IMR-90 (cell line): ENCODE measurements at regions not wholly inside any gene's neighbourhood (a gene's known extent, or its start where the extent isn't known, plus 50 kb on each side); places are given as distances from the start of the nearest gene placed in this dataset.

ENCODE experiments used
- ATAC-seq: fragments of 200-7000 bp; cut with Tn5 transposase; 2 replicates; pipeline ENCODE4 v1.9.1; 2020; ENCODE audit warnings: low read depth, mild to moderate bottlenecking, moderate library complexity
- BruUV-seq: library from RNA; stranded (reverse); fragments of 400-500 nt; replicated peaks from 2 replicates; lab custom pipeline; 2021; lab: Mats Ljungman, UMichigan
- CTCF ChIA-PET: fragments of 300-600 bp; formaldehyde crosslinking; extraction: SDS; loops from one replicate; lab custom pipeline; 2021; ENCODE audit warnings: antibody characterized with exemption; lab: Yijun Ruan, JAX
- POLR2A ChIA-PET: fragments of 300-600 bp; sonication (Branson Sonifier 250); formaldehyde crosslinking; loops from one replicate; lab custom pipeline; 2022; ENCODE audit warnings: antibody characterized with exemption; ENCODE audit not compliant: unreplicated experiment; lab: Charles Lee
- DNase-seq: peaks from one replicate; pipeline ENCODE4 v3.0.0; 2013
- H2AFZ ChIP-seq: replicated peaks from 2 replicates; pipeline ENCODE3; 2013; ENCODE audit warnings: low read length, mild to moderate bottlenecking; ENCODE audit not compliant: poor library complexity
- H2AK5ac ChIP-seq: 2 replicates; pipeline ENCODE4 v1.6.1; 2013; ENCODE audit warnings: low read depth, low read length, inconsistent platforms
- H2AK9ac ChIP-seq: replicated peaks from 2 replicates; pipeline ENCODE3; 2013; ENCODE audit warnings: mild to moderate bottlenecking, low read depth, low read length, moderate library complexity; ENCODE audit not compliant: poor library complexity
- H2BK120ac ChIP-seq: 2 replicates; pipeline ENCODE4 v1.6.1; 2013; ENCODE audit warnings: low read depth, low read length, inconsistent platforms
- H2BK15ac ChIP-seq: 3 replicates; pipeline ENCODE4 v1.6.1; 2013; ENCODE audit warnings: low read depth, low read length, inconsistent platforms
- H2BK20ac ChIP-seq: 2 replicates; pipeline ENCODE4 v1.6.1; 2013; ENCODE audit warnings: low read depth, mild to moderate bottlenecking, inconsistent platforms, low read length, moderate library complexity
- H2BK5ac ChIP-seq: 2 replicates; pipeline ENCODE4 v1.6.1; 2013; ENCODE audit warnings: mild to moderate bottlenecking, low read depth, low read length, inconsistent platforms; ENCODE audit not compliant: poor library complexity, severe bottlenecking
- H3K14ac ChIP-seq: replicated peaks from 2 replicates; pipeline ENCODE4 v1.6.1; 2013; ENCODE audit warnings: low read depth, low read length, inconsistent platforms
- H3K18ac ChIP-seq: 2 replicates; pipeline ENCODE4 v1.6.1; 2013; ENCODE audit warnings: low read depth, low read length, control low read depth
- H3K23ac ChIP-seq: 2 replicates; pipeline ENCODE4 v1.6.1; 2013; ENCODE audit warnings: low read depth, low read length, inconsistent platforms
- H3K27ac ChIP-seq: 2 replicates; pipeline ENCODE4 v1.5.1; 2013; ENCODE audit warnings: mild to moderate bottlenecking, control low read depth, low read length; ENCODE audit not compliant: insufficient read depth
- H3K27me3 ChIP-seq: 2 replicates; pipeline ENCODE4 v1.6.1; 2013; ENCODE audit warnings: low read length; ENCODE audit not compliant: control insufficient read depth, insufficient read depth
- H3K36me3 ChIP-seq: 2 replicates; pipeline ENCODE4 v1.6.1; 2013; ENCODE audit warnings: low read length, mixed read lengths; ENCODE audit not compliant: control insufficient read depth, insufficient read depth
- H3K4ac ChIP-seq: 2 replicates; pipeline ENCODE4 v1.6.1; 2013; ENCODE audit warnings: low read depth, low read length, inconsistent platforms
- H3K4me1 ChIP-seq: 2 replicates; pipeline ENCODE4 v1.6.1; 2013; ENCODE audit warnings: low read length, mixed read lengths; ENCODE audit not compliant: control insufficient read depth, insufficient read depth
- H3K4me2 ChIP-seq: 2 replicates; pipeline ENCODE4 v1.6.1; 2013; ENCODE audit warnings: low read depth, mild to moderate bottlenecking, control low read depth, low read length, moderate library complexity
- H3K4me3 ChIP-seq: 2 replicates; pipeline ENCODE4 v1.5.1; 2013; ENCODE audit warnings: low read depth, mild to moderate bottlenecking, control low read depth, low read length, moderate library complexity; ENCODE audit not compliant: insufficient read depth
- H3K56ac ChIP-seq: 2 replicates; pipeline ENCODE4 v1.6.1; 2013; ENCODE audit warnings: low read length, inconsistent platforms; ENCODE audit not compliant: insufficient read depth; ENCODE audit errors: extremely low read depth
- H3K79me1 ChIP-seq, 2 experiments: 2 replicates each; pipeline ENCODE4 v1.6.1; 2013; ENCODE audit warnings: low read length in 2 of 2, inconsistent platforms in 1 of 2, low read depth in 1 of 2
- H3K9ac ChIP-seq: 2 replicates; pipeline ENCODE4 v1.6.1; 2013; ENCODE audit warnings: low read depth, low read length, control low read depth
- H3K9me1 ChIP-seq: 2 replicates; pipeline ENCODE4 v1.6.1; 2013; ENCODE audit warnings: low read length, inconsistent platforms; ENCODE audit not compliant: insufficient read depth
- H3K9me3 ChIP-seq: 2 replicates; pipeline ENCODE4 v1.6.1; 2013; ENCODE audit warnings: low read length; ENCODE audit not compliant: control insufficient read depth, insufficient read depth
- H4K20me1 ChIP-seq: 2 replicates; pipeline ENCODE4 v1.6.1; 2013; ENCODE audit warnings: low read length, inconsistent platforms; ENCODE audit not compliant: insufficient read depth
- H4K5ac ChIP-seq: 2 replicates; pipeline ENCODE4 v1.6.1; 2013; ENCODE audit warnings: mild to moderate bottlenecking, low read depth, low read length, control low read depth
- H4K8ac ChIP-seq, 2 experiments: 2 replicates each; pipeline ENCODE4 v1.6.1; 2013; ENCODE audit warnings: low read depth in 2 of 2, low read length in 2 of 2, control low read depth in 1 of 2, inconsistent platforms in 1 of 2
- H4K91ac ChIP-seq: 2 replicates; pipeline ENCODE4 v1.6.1; 2013; ENCODE audit warnings: low read depth, low read length, inconsistent platforms; ENCODE audit not compliant: insufficient read depth
- CHD1 ChIP-seq: IDR thresholded peaks from 2 replicates; pipeline ENCODE4 v1.6.1; 2012; ENCODE audit warnings: low read depth, low read length, improper control_type of control experiment
- ELK1 ChIP-seq: fragments of 150-350 bp; IDR thresholded peaks from 2 replicates; pipeline ENCODE4 v1.6.1; 2016; ENCODE audit warnings: low read depth, mild to moderate bottlenecking, low read length, moderate library complexity, borderline replicate concordance
- FOS ChIP-seq: fragments of 150-350 bp; IDR thresholded peaks from 2 replicates; pipeline ENCODE4 v1.6.1; 2016; ENCODE audit warnings: low read depth, low read length
- MAFK ChIP-seq: IDR thresholded peaks from 2 replicates; pipeline ENCODE4 v1.6.1; 2012; ENCODE audit warnings: low read depth, low read length, improper control_type of control experiment
- MAZ ChIP-seq: IDR thresholded peaks from 2 replicates; pipeline ENCODE4 v1.6.1; 2012; ENCODE audit warnings: low read depth, mild to moderate bottlenecking, low read length, improper control_type of control experiment, moderate library complexity, borderline replicate concordance
- MXI1 ChIP-seq: IDR thresholded peaks from 2 replicates; pipeline ENCODE4 v1.6.1; 2012; ENCODE audit warnings: low read depth, mild to moderate bottlenecking, low read length, moderate library complexity, borderline replicate concordance
- NFE2L2 ChIP-seq: fragments of 150-350 bp; IDR thresholded peaks from 2 replicates; pipeline ENCODE4 v1.6.1; 2016; ENCODE audit warnings: low read depth, mild to moderate bottlenecking, low read length
- RAD21 ChIP-seq: IDR thresholded peaks from 2 replicates; pipeline ENCODE4 v1.6.1; 2012; ENCODE audit warnings: low read length, improper control_type of control experiment
- RFX5 ChIP-seq: IDR thresholded peaks from 2 replicates; pipeline ENCODE4 v1.8.0; 2012; ENCODE audit warnings: low read depth, mild to moderate bottlenecking, low read length, moderate library complexity
- WGBS, 2 experiments: methylation state at CpG; one replicate each; pipeline versions ENCODE4 v1.1.5 to v1.1.7; 2013; ENCODE audit warnings: missing lambda C conversion rate in 2 of 2; ENCODE audit not compliant: insufficient read length in 1 of 2; ENCODE audit errors: extremely low coverage in 2 of 2; 5-methylcytosine and 5-hydroxymethylcytosine counted together
- dilution Hi-C: fragments of 300-500 bp; cut with HindIII; formaldehyde crosslinking; loops from one replicate; pipeline ENCODE4 v1.14.3; 2018; ENCODE audit warnings: low sequenced_read_pairs; ENCODE audit not compliant: unreplicated experiment
- in situ Hi-C: fragments of 300-500 bp; cut with MboI; formaldehyde crosslinking; loops from 3 replicates; pipeline ENCODE4 v1.14.3; 2019; ENCODE audit warnings: low sequenced_read_pairs, inconsistent platforms, mixed read lengths
- intact Hi-C: fragments of 100-400 bp; cut with micrococcal nuclease; formaldehyde crosslinking; loops from 2 replicates; pipeline ENCODE4 v1.10.0; 2022
- TF ChIP-seq, protein P1 (sequence below): conservative IDR thresholded peaks from 2 replicates; pipeline ENCODE4 v1.5.1; 2012; ENCODE audit warnings: mild to moderate bottlenecking, low read depth, low read length, improper control_type of control experiment

DNA sequence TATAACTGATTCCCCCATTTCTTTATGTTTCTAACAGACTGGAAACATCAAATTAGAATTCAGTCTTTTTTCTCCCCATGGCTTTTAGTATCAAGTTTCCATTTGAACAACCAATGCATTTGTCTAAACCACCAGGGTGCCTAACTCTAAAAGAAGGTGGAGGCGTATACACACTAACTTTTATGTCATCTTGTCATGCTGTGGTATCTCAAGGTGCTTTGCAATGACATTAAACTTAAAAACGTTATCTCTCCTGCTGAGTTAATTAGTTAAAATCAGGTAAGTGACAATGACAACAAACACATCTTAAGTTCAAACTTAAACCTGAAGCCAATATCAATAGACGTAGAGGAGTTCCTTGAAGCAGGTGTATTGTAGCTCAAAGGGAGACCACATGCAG is 1001.7 kb downstream of the PCDH17 start:
- Histone ChIP-seq H3K4ac (no peak overlapping the region), H3K4me2 (no peak overlapping the region), H2BK15ac (no peak overlapping the region), H3K27ac (no peak overlapping the region), H3K9ac (no peak overlapping the region), H3K36me3 (no peaks in the 10 kb centered on the region), H3K4me1 (no peaks in the 10 kb centered on the region), H2BK20ac (no peak overlapping the region), H3K27me3 (no peaks in the 10 kb centered on the region), H3K56ac (no peak overlapping the region), H2AFZ (no peak overlapping the region), H3K4me3 (no peak overlapping the region), H3K79me1 (no peaks in the 10 kb centered on the region), H2AK9ac (no peak overlapping the region), H4K20me1 (no peaks in the 10 kb centered on the region), H3K14ac (no peak overlapping the region), H3K23ac (no peak overlapping the region), H2BK120ac (no peak overlapping the region), H4K91ac (no peak overlapping the region), H4K8ac (no peak overlapping the region), H3K9me1 (no peaks in the 10 kb centered on the region), H3K9me3 (0 out of 2 replicates have a peak, but pooled peaks cover 2% of the 10 kb centered on the region), H3K18ac (no peak overlapping the region), H4K5ac (no peak overlapping the region), H2BK5ac (no peak overlapping the region), H2AK5ac (no peak overlapping the region)
- ChIA-PET POLR2A (no interaction called here), CTCF (no interaction called here)
- dilution Hi-C loops: no loop called here
- no CpG with 5 or more reads among the region's 3 CpGs for WGBS, 2 experiments
- intact Hi-C loops: no loop called here
- ATAC-seq (no peak), DNase-seq (no peak)
- in situ Hi-C loops: no loop called here
- BruUV-seq: no TSS peak
- TF ChIP-seq CHD1: no peak
- TF ChIP-seq FOS: no peak
- TF ChIP-seq NFE2L2: no peak
- no peak for TF ChIP-seq RFX5
- TF ChIP-seq MAZ: no peak
- no peak for TF ChIP-seq ELK1
- TF ChIP-seq, protein P1, sequence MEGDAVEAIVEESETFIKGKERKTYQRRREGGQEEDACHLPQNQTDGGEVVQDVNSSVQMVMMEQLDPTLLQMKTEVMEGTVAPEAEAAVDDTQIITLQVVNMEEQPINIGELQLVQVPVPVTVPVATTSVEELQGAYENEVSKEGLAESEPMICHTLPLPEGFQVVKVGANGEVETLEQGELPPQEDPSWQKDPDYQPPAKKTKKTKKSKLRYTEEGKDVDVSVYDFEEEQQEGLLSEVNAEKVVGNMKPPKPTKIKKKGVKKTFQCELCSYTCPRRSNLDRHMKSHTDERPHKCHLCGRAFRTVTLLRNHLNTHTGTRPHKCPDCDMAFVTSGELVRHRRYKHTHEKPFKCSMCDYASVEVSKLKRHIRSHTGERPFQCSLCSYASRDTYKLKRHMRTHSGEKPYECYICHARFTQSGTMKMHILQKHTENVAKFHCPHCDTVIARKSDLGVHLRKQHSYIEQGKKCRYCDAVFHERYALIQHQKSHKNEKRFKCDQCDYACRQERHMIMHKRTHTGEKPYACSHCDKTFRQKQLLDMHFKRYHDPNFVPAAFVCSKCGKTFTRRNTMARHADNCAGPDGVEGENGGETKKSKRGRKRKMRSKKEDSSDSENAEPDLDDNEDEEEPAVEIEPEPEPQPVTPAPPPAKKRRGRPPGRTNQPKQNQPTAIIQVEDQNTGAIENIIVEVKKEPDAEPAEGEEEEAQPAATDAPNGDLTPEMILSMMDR: no peak
- no peak for TF ChIP-seq MXI1
- TF ChIP-seq MAFK: no peak
- TF ChIP-seq RAD21: no peak
